Cardiac muscle cell (in vitro differentiated cells and primary cell): ENCODE measurements at regions not wholly inside any gene's neighbourhood (a gene's known extent, or its start where the extent isn't known, plus 50 kb on each side); places are given as distances from the start of the nearest gene placed in this dataset.

ENCODE experiments used
- DNase-seq, 2 donors: peaks; one replicate each; pipeline versions ENCODE4 v3.0.0 to v3.0.0-alpha.2; 2010 to 2017; ENCODE audit warnings: low read depth in 1 of 2, low spot score in 1 of 2
- H3K27ac ChIP-seq: fragments of 200-600 bp; sonication (generic); 2 replicates; pipeline ENCODE4 v1.5.1; 2016
- H3K27me3 ChIP-seq: fragments of 200-600 bp; sonication (generic); 2 replicates; pipeline ENCODE4 v1.6.0; 2016; ENCODE audit warnings: control low read depth
- H3K36me3 ChIP-seq: fragments of 200-600 bp; sonication (generic); 2 replicates; pipeline ENCODE4 v1.5.1; 2016; ENCODE audit warnings: control low read depth
- H3K4me1 ChIP-seq: fragments of 200-600 bp; sonication (generic); 2 replicates; pipeline ENCODE4 v1.8.1; 2017; ENCODE audit warnings: low read depth, mild to moderate bottlenecking, mixed run types
- H3K4me3 ChIP-seq: fragments of 200-600 bp; sonication (generic); 2 replicates; pipeline ENCODE4 v1.5.1; 2016; ENCODE audit warnings: mild to moderate bottlenecking
- H3K9me3 ChIP-seq: fragments of 200-600 bp; sonication (generic); 2 replicates; pipeline ENCODE4 v1.5.1; 2017; ENCODE audit warnings: low read depth, mild to moderate bottlenecking, control low read depth
- TF ChIP-seq, protein P1 (sequence below): IDR thresholded peaks from 2 replicates; pipeline ENCODE4 v1.5.1; 2012; ENCODE audit warnings: low read depth, mild to moderate bottlenecking, low read length

DNA sequence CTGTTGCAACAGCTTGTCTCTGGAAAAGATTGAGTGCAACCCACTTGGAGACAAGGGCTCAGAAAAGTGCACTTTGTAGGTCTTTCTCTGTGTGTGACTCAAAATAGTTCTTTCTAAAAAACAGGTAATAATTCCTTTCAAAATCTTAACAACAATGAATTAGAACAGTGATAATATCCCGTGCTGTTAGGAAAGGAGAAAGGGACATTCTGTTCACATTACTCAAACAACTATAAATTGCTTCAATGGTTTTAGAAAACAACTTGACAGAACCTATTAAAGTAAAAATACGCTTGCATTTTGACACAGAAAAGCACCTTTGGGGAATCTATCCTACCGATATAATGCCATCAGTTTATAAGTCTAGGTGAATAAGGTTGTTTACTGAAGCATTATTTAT lies 468.1 kb upstream of the DPP6 start:
- H3K9me3 ChIP-seq, result no peaks in the 10 kb centered on the region
- TF ChIP-seq, protein P1, sequence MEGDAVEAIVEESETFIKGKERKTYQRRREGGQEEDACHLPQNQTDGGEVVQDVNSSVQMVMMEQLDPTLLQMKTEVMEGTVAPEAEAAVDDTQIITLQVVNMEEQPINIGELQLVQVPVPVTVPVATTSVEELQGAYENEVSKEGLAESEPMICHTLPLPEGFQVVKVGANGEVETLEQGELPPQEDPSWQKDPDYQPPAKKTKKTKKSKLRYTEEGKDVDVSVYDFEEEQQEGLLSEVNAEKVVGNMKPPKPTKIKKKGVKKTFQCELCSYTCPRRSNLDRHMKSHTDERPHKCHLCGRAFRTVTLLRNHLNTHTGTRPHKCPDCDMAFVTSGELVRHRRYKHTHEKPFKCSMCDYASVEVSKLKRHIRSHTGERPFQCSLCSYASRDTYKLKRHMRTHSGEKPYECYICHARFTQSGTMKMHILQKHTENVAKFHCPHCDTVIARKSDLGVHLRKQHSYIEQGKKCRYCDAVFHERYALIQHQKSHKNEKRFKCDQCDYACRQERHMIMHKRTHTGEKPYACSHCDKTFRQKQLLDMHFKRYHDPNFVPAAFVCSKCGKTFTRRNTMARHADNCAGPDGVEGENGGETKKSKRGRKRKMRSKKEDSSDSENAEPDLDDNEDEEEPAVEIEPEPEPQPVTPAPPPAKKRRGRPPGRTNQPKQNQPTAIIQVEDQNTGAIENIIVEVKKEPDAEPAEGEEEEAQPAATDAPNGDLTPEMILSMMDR, result no peak

GRCh38 chr7:153588586-153588985 lies 463.6 kb upstream of the DPP6 start:
- no peak overlapping the region for H3K4me3 ChIP-seq
- no peak for DNase-seq
- H3K4me1 ChIP-seq, result no peaks in the 10 kb centered on the region
- H3K27ac ChIP-seq, result no peak overlapping the region
- H3K36me3 ChIP-seq, result no peaks in the 10 kb centered on the region
- TF ChIP-seq, protein P1, result no peak
- no peaks in the 10 kb centered on the region for H3K9me3 ChIP-seq
- no peaks in the 10 kb centered on the region for H3K27me3 ChIP-seq

More for the DNA sequence above, 468.1 kb upstream of the DPP6 start:
- Histone ChIP-seq H3K4me1 (no peaks in the 10 kb centered on the region), H3K27ac (no peak overlapping the region), H3K36me3 (no peaks in the 10 kb centered on the region), H3K27me3 (no peaks in the 10 kb centered on the region), H3K4me3 (no peak overlapping the region)
- DNase-seq, result no peak

DNA sequence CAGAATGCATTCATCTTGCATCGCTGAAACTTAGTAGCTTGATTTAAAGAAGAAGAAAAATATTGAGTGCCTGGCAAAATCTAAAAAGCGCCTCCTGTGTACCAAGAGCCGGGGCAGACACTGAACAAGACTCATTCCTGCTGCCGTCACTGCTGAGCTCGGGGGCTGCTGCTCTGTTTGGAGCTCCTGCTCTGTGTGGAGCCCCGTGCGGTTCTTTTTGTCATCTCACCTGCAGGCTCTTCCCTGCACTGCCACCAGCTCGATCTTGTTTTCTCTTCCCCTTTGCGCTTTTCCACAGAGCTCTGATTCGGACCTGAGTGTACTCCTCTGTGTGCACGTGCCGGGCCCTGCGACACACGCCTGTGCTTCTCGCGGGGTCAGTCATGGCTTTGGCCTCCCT lies 462.1 kb upstream of the DPP6 start:
- H3K9me3 ChIP-seq, result no peaks in the 10 kb centered on the region
- no peak overlapping the region for H3K27ac ChIP-seq
- H3K36me3 ChIP-seq, result no peaks in the 10 kb centered on the region
- TF ChIP-seq, protein P1, result no peak
- no peak overlapping the region for H3K4me3 ChIP-seq
- no peak for DNase-seq
- no peaks in the 10 kb centered on the region for H3K27me3 ChIP-seq
- no peaks in the 10 kb centered on the region for H3K4me1 ChIP-seq

DNA sequence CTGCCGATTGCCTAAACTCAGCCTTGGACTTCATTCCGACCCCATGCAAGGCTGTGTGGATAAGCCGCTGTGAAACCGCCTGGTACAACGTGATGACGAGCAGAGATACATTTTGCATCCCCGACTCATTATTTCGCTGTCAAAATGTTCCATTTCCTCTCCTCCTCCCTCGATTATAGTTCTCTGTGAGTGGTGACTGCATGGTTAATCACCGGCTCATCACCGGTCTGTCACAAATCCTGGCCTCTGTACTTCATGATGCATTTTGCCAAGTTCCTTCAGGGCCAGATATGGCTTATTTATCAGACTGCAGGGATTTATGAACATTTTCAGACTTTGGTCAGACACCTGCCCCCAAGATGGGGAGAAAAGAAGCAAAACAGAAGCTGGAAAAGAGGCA lies 461.6 kb upstream of the DPP6 start:
- Histone ChIP-seq H3K27ac (no peak overlapping the region), H3K4me1 (no peaks in the 10 kb centered on the region), H3K9me3 (no peaks in the 10 kb centered on the region), H3K36me3 (no peaks in the 10 kb centered on the region), H3K4me3 (no peak overlapping the region), H3K27me3 (no peaks in the 10 kb centered on the region)
- TF ChIP-seq, protein P1, result no peak
- no peak for DNase-seq

- no peak overlapping the region for H3K4me3 ChIP-seq
- H3K36me3 ChIP-seq, result no peaks in the 10 kb centered on the region
- DNase-seq, result no peak
- H3K9me3 ChIP-seq, result no peaks in the 10 kb centered on the region
- TF ChIP-seq, protein P1, result no peak
- no peak overlapping the region for H3K27ac ChIP-seq
- no peaks in the 10 kb centered on the region for H3K4me1 ChIP-seq
- no peaks in the 10 kb centered on the region for H3K27me3 ChIP-seq
Observed at GRCh38 chr7:153607354-153607753, 444.8 kb upstream of the DPP6 start.
